Uterus (tissue), 3 donors: ENCODE measurements at regions not wholly inside any gene's neighbourhood (a gene's known extent, or its start where the extent isn't known, plus 50 kb on each side); places are given as distances from the start of the nearest gene placed in this dataset.
A peak's percentile ranks its signal among the peaks of the same experiment; 100 is the strongest.

Source experiments
- DNase-seq, 2 donors: peaks; one replicate each; pipeline ENCODE4 v3.0.0-alpha.2; 2019 to 2020
- H3K27ac ChIP-seq, 2 donors: fragments of 200-600 bp; sonication (generic); 1 replicate in 1 of 2; 2 replicates in 1 of 2; pipeline ENCODE4 v1.5.1; 2016 to 2018
- H3K27me3 ChIP-seq, 2 donors: fragments of 200-600 bp; sonication (generic); one replicate each; pipeline ENCODE4 v1.5.1; 2018 to 2019; ENCODE audit warnings: control low read depth in 1 of 2
- H3K36me3 ChIP-seq, 2 donors: fragments of 200-600 bp; sonication (generic); one replicate each; pipeline ENCODE4 v1.5.1; 2019; ENCODE audit warnings: control low read depth in 1 of 2
- H3K4me1 ChIP-seq, 2 donors: fragments of 200-600 bp; sonication (generic); one replicate each; pipeline ENCODE4 v1.5.1; 2018 to 2019; ENCODE audit warnings: control low read depth in 1 of 2
- H3K4me3 ChIP-seq, 2 donors: fragments of 200-600 bp; sonication (generic); 1 replicate in 1 of 2; 2 replicates in 1 of 2; pipeline ENCODE4 v1.5.1; 2018 to 2019; ENCODE audit warnings: mild to moderate bottlenecking in 1 of 2
- H3K9me3 ChIP-seq, 2 donors: fragments of 200-600 bp; sonication (generic); one replicate each; pipeline ENCODE4 v1.5.1; 2019; ENCODE audit warnings: control low read depth in 1 of 2
- CTCF ChIP-seq, 4 experiments: fragments of 200-600 bp in 2 of 4; fragments of 450-650 bp in 2 of 4; sonication (generic) in 2 of 4; IDR thresholded peaks; one replicate each; pipeline ENCODE4 v1.5.1; 2016 to 2019; ENCODE audit warnings: antibody characterized with exemption in 4 of 4, mild to moderate bottlenecking in 2 of 4, moderate library complexity in 1 of 4
- POLR2A ChIP-seq, 2 donors: fragments of 450-650 bp; IDR thresholded peaks; one replicate each; pipeline ENCODE4 v1.6.1; 2016; ENCODE audit warnings: antibody characterized with exemption in 2 of 2, mild to moderate bottlenecking in 1 of 2, moderate library complexity in 1 of 2
- intact Hi-C: fragments of 100-400 bp; cut with DNase I; formaldehyde crosslinking; loops from one replicate; pipeline ENCODE4 v1.15.1; 2023; ENCODE audit warnings: low total_unique reads
- donor health status: DM: yes; HTN: yes; CAD: no.

GRCh38 chr14:32254952-32255679 lies 52.0 kb upstream of the RNU6-8 start:
- DNase-seq = peak; percentile 66 to 77
- Histone ChIP-seq H3K4me1 (peaks cover 0 to 13% of the 10 kb centered on the region in 2 donors), H3K9me3 (no peaks in the 10 kb centered on the region), H3K27me3 (no peaks in the 10 kb centered on the region), H3K36me3 (no peaks in the 10 kb centered on the region), H3K4me3 (no peak overlapping the region), H3K27ac (peak overlapping the region; percentile 64 to 69)
- intact Hi-C loops = loop anchor here (10.0 kb wide), 2 partner anchors 180 to 750 kb away; partner anchors contain the start of gene ARHGAP5
- TF ChIP-seq POLR2A (IDR thresholded peaks at IDR 0.05) = no peak
- peak; percentile 64 to 72 (median 66) for TF ChIP-seq CTCF (IDR thresholded peaks at IDR 0.05)

GRCh38 chr14:32255789-32256188 lies 52.7 kb upstream of the RNU6-8 start:
- Histone ChIP-seq H3K36me3 (no peaks in the 10 kb centered on the region), H3K4me3 (no peak overlapping the region), H3K27ac (peak overlapping the region; percentile 64 to 69), H3K4me1 (peaks cover 0 to 13% of the 10 kb centered on the region in 2 donors), H3K27me3 (no peaks in the 10 kb centered on the region), H3K9me3 (no peaks in the 10 kb centered on the region)
- intact Hi-C loops = loop anchor here (10.0 kb wide), 2 partner anchors 181 to 751 kb away; partner anchors contain the start of gene ARHGAP5
- TF ChIP-seq POLR2A (IDR thresholded peaks at IDR 0.05) (no peak), CTCF (IDR thresholded peaks at IDR 0.05) (no peak)
- DNase-seq = no peak

GRCh38 chr14:32256576-32256975 lies 53.5 kb upstream of the RNU6-8 start:
- H3K4me3 ChIP-seq = no peak overlapping the region
- H3K4me1 ChIP-seq = peaks cover 0 to 13% of the 10 kb centered on the region in 2 donors
- H3K27me3 ChIP-seq = no peaks in the 10 kb centered on the region
- intact Hi-C loops = loop anchor here (10.0 kb wide), 2 partner anchors 182 to 752 kb away; partner anchors contain the start of gene ARHGAP5
- H3K27ac ChIP-seq = peak overlapping the region; percentile 78 to 80
- no peaks in the 10 kb centered on the region for H3K36me3 ChIP-seq
- H3K9me3 ChIP-seq = no peaks in the 10 kb centered on the region
- TF ChIP-seq CTCF (IDR thresholded peaks at IDR 0.05) (no peak), POLR2A (IDR thresholded peaks at IDR 0.05) (no peak)
- DNase-seq = no peak

GRCh38 chr14:32258336-32258993 lies 55.4 kb upstream of the RNU6-8 start:
- Histone ChIP-seq H3K27me3 (no peaks in the 10 kb centered on the region), H3K4me1 (peaks cover 0 to 13% of the 10 kb centered on the region in 2 donors), H3K27ac (peak overlapping the region; percentile 78 to 80), H3K9me3 (no peaks in the 10 kb centered on the region), H3K36me3 (no peaks in the 10 kb centered on the region), H3K4me3 (no peak overlapping the region)
- intact Hi-C loops = loop anchor here (10.0 kb wide), 2 partner anchors 184 to 754 kb away; partner anchors contain the start of gene ARHGAP5
- DNase-seq = peak; percentile 25 to 54
- TF ChIP-seq POLR2A (IDR thresholded peaks at IDR 0.05) (no peak), CTCF (IDR thresholded peaks at IDR 0.05) (no peak)
